Naive thymus-derived CD8-positive, alpha-beta T cell (primary cell): ENCODE measurements at regions not wholly inside any gene's neighbourhood (a gene's known extent, or its start where the extent isn't known, plus 50 kb on each side); places are given as distances from the start of the nearest gene placed in this dataset.

Source experiments
- ATAC-seq, 2 donors: fragments of 150-1000 bp; cut with Tn5 transposase in 1 of 2; sonication (Bioruptor Pico), chemical (Tn5 transposase) in 1 of 2; 1 replicate in 1 of 2; 2 replicates in 1 of 2; pipeline ENCODE4 v1.10.0; 2021; ENCODE audit warnings: mild to moderate bottlenecking in 2 of 2, moderate library complexity in 2 of 2
- POLR2A ChIA-PET: fragments of 350-600 bp; sonication (Branson Sonifier 250); formaldehyde crosslinking; loops from one replicate; lab custom pipeline; 2021; ENCODE audit warnings: antibody characterized with exemption; lab: Charles Lee
- DNase-seq, 10 donors: peaks; one replicate each; pipeline versions ENCODE4 v3.0.0 to v3.0.0-alpha.2; 2020 to 2022
- H3K27ac Mint-ChIP-seq, 10 donors: one replicate each; pipeline ENCODE4 v1.8.0; 2020 to 2022; ENCODE audit warnings: mild to moderate bottlenecking in 10 of 10, mixed read lengths in 10 of 10, moderate library complexity in 4 of 10, inconsistent platforms in 1 of 10
- H3K27me3 Mint-ChIP-seq, 5 donors: one replicate each; pipeline ENCODE4 v1.8.0; 2021 to 2022; ENCODE audit warnings: mixed read lengths in 5 of 5
- H3K36me3 Mint-ChIP-seq, 3 donors: one replicate each; pipeline ENCODE4 v1.8.0; 2020 to 2022; ENCODE audit warnings: mixed read lengths in 3 of 3, mild to moderate bottlenecking in 2 of 3, inconsistent platforms in 1 of 3
- H3K4me1 Mint-ChIP-seq, 4 donors: one replicate each; pipeline ENCODE4 v1.8.0; 2021 to 2022; ENCODE audit warnings: mixed read lengths in 4 of 4
- H3K4me3 Mint-ChIP-seq, 10 donors: one replicate each; pipeline ENCODE4 v1.8.0; 2020 to 2022; ENCODE audit warnings: mild to moderate bottlenecking in 10 of 10, mixed read lengths in 10 of 10, moderate library complexity in 6 of 10, inconsistent platforms in 1 of 10
- H3K9me3 Mint-ChIP-seq, 9 donors: one replicate each; pipeline ENCODE4 v1.8.0; 2020 to 2022; ENCODE audit warnings: mixed read lengths in 9 of 9, mild to moderate bottlenecking in 3 of 9, inconsistent platforms in 1 of 9, moderate library complexity in 1 of 9

- no peaks in the 10 kb centered on the region for H3K27me3 Mint-ChIP-seq
- H3K4me1 Mint-ChIP-seq = no peaks in the 10 kb centered on the region
- no peak for ATAC-seq
- H3K27ac Mint-ChIP-seq = no peak overlapping the region
- peaks cover 0 to 4% (median 0%) of the 10 kb centered on the region in 3 donors for H3K36me3 Mint-ChIP-seq
- no peak for DNase-seq
- H3K4me3 Mint-ChIP-seq = no peak overlapping the region
- POLR2A ChIA-PET = no interaction called here
- peaks cover 0 to 16% (median 2%) of the 10 kb centered on the region in 9 donors for H3K9me3 Mint-ChIP-seq
These were observed 530.6 kb downstream of the KLF12 start for GRCh38 chr13:73603646-73604045.

GRCh38 chr13:73602295-73602694, 531.9 kb downstream of the KLF12 start:
- POLR2A ChIA-PET = interaction anchor here (0.6 kb wide), 1 partner anchor 12 kb away, joined by 3 read pairs; no protein-coding TSS in a partner anchor
- Mint-ChIP-seq H3K4me1 (peaks cover 0 to 3% (median 0%) of the 10 kb centered on the region in 4 donors), H3K36me3 (peaks cover 0 to 4% (median 0%) of the 10 kb centered on the region in 3 donors), H3K27ac (no peak overlapping the region), H3K9me3 (peaks cover 0 to 16% (median 2%) of the 10 kb centered on the region in 9 donors), H3K4me3 (no peak overlapping the region), H3K27me3 (no peaks in the 10 kb centered on the region)
- DNase-seq (no peak), ATAC-seq (no peak)

GRCh38 chr13:73601708-73602107, 532.5 kb downstream of the KLF12 start:
- Mint-ChIP-seq H3K4me1 (peaks cover 0 to 6% (median 2%) of the 10 kb centered on the region in 4 donors), H3K27me3 (no peaks in the 10 kb centered on the region), H3K27ac (no peak overlapping the region), H3K4me3 (no peak overlapping the region), H3K9me3 (peaks cover 0 to 16% (median 2%) of the 10 kb centered on the region in 9 donors), H3K36me3 (peaks cover 0 to 4% (median 0%) of the 10 kb centered on the region in 3 donors)
- DNase-seq (no peak), ATAC-seq (no peak)
- POLR2A ChIA-PET = interaction anchor here (0.6 kb wide), 1 partner anchor 12 kb away, joined by 3 read pairs; no protein-coding TSS in a partner anchor

- peaks cover 0 to 4% (median 0%) of the 10 kb centered on the region in 3 donors for H3K36me3 Mint-ChIP-seq
- H3K4me3 Mint-ChIP-seq = no peak overlapping the region
- DNase-seq = no peak
- ATAC-seq = no peak
- POLR2A ChIA-PET = no interaction called here
- H3K27me3 Mint-ChIP-seq = no peaks in the 10 kb centered on the region
- H3K4me1 Mint-ChIP-seq = peaks cover 7 to 19% (median 11%) of the 10 kb centered on the region in 4 donors
- peaks cover 0 to 14% (median 2%) of the 10 kb centered on the region in 9 donors for H3K9me3 Mint-ChIP-seq
- peak overlapping the region in 2 of 10 donors; percentile 6 to 12 for H3K27ac Mint-ChIP-seq
These were observed 534.7 kb downstream of the KLF12 start for GRCh38 chr13:73599232-73600128.

GRCh38 chr13:73598020-73598712, 536.0 kb downstream of the KLF12 start:
- H3K27me3 Mint-ChIP-seq = no peaks in the 10 kb centered on the region
- H3K4me1 Mint-ChIP-seq = peaks cover 7 to 19% (median 11%) of the 10 kb centered on the region in 4 donors
- peaks cover 0 to 6% (median 0%) of the 10 kb centered on the region in 9 donors for H3K9me3 Mint-ChIP-seq
- ATAC-seq (no peak), DNase-seq (no peak)
- H3K36me3 Mint-ChIP-seq = no peaks in the 10 kb centered on the region
- no peak overlapping the region for H3K4me3 Mint-ChIP-seq
- POLR2A ChIA-PET = no interaction called here
- no peak overlapping the region for H3K27ac Mint-ChIP-seq

- H3K36me3 Mint-ChIP-seq = no peaks in the 10 kb centered on the region
- POLR2A ChIA-PET = no interaction called here
- DNase-seq (peak in 2 of 10 donors; percentile 35 to 43), ATAC-seq (peak in 1 of 2 donors; percentile 67)
- H3K9me3 Mint-ChIP-seq = peaks cover 0 to 6% (median 0%) of the 10 kb centered on the region in 9 donors
- peak overlapping the region in 6 of 10 donors; percentile 0 to 79 (median 22) for H3K27ac Mint-ChIP-seq
- peaks cover 7 to 19% (median 11%) of the 10 kb centered on the region in 4 donors for H3K4me1 Mint-ChIP-seq
- peak overlapping the region in 4 of 10 donors; percentile 1 to 37 (median 4) for H3K4me3 Mint-ChIP-seq
- no peaks in the 10 kb centered on the region for H3K27me3 Mint-ChIP-seq
These were observed 537.6 kb downstream of the KLF5 start for GRCh38 chr13:73596382-73596781.

- no peak overlapping the region for H3K4me3 Mint-ChIP-seq
- ATAC-seq (no peak), DNase-seq (no peak)
- no peaks in the 10 kb centered on the region for H3K36me3 Mint-ChIP-seq
- no peaks in the 10 kb centered on the region for H3K27me3 Mint-ChIP-seq
- POLR2A ChIA-PET = interaction anchor here (0.6 kb wide), 1 partner anchor 44 kb away, joined by 3 read pairs; no protein-coding TSS in a partner anchor
- no peaks in the 10 kb centered on the region for H3K9me3 Mint-ChIP-seq
- H3K27ac Mint-ChIP-seq = no peak overlapping the region
- peaks cover 7 to 19% (median 11%) of the 10 kb centered on the region in 4 donors for H3K4me1 Mint-ChIP-seq
These were observed 534.5 kb downstream of the KLF5 start for GRCh38 chr13:73593199-73593765.

- POLR2A ChIA-PET = no interaction called here
- ATAC-seq = no peak
- no peak for DNase-seq
- peaks cover 7 to 17% (median 8%) of the 10 kb centered on the region in 4 donors for H3K4me1 Mint-ChIP-seq
- no peak overlapping the region for H3K27ac Mint-ChIP-seq
- no peaks in the 10 kb centered on the region for H3K27me3 Mint-ChIP-seq
- H3K9me3 Mint-ChIP-seq = peaks cover 0 to 4% (median 0%) of the 10 kb centered on the region in 9 donors
- H3K36me3 Mint-ChIP-seq = no peaks in the 10 kb centered on the region
- no peak overlapping the region for H3K4me3 Mint-ChIP-seq
These were observed 533.1 kb downstream of the KLF5 start for GRCh38 chr13:73591861-73592260.

- Mint-ChIP-seq H3K4me3 (no peak overlapping the region), H3K4me1 (peaks cover 0 to 6% (median 1%) of the 10 kb centered on the region in 4 donors), H3K36me3 (peaks cover 0 to 6% (median 5%) of the 10 kb centered on the region in 3 donors), H3K27ac (no peak overlapping the region), H3K27me3 (no peaks in the 10 kb centered on the region), H3K9me3 (peaks cover 0 to 9% (median 6%) of the 10 kb centered on the region in 9 donors)
- ATAC-seq = no peak
- no peak for DNase-seq
- POLR2A ChIA-PET = no interaction called here
These were observed 532.0 kb downstream of the KLF5 start for GRCh38 chr13:73590795-73591194.

- POLR2A ChIA-PET = no interaction called here
- peaks cover 0 to 10% (median 9%) of the 10 kb centered on the region in 3 donors for H3K36me3 Mint-ChIP-seq
- no peak overlapping the region for H3K4me3 Mint-ChIP-seq
- no peak overlapping the region for H3K27ac Mint-ChIP-seq
- peaks cover 0 to 1% (median 0%) of the 10 kb centered on the region in 5 donors for H3K27me3 Mint-ChIP-seq
- H3K9me3 Mint-ChIP-seq = peaks cover 0 to 16% (median 9%) of the 10 kb centered on the region in 9 donors
- ATAC-seq (no peak), DNase-seq (no peak)
- peaks cover 0 to 3% (median 0%) of the 10 kb centered on the region in 4 donors for H3K4me1 Mint-ChIP-seq
These were observed 526.4 kb downstream of the KLF5 start for GRCh38 chr13:73585236-73585635.

- POLR2A ChIA-PET = no interaction called here
- Mint-ChIP-seq H3K36me3 (peaks cover 0 to 10% (median 9%) of the 10 kb centered on the region in 3 donors), H3K9me3 (peaks cover 0 to 16% (median 9%) of the 10 kb centered on the region in 9 donors), H3K4me3 (no peak overlapping the region), H3K27me3 (peaks cover 0 to 1% (median 0%) of the 10 kb centered on the region in 5 donors), H3K27ac (no peak overlapping the region), H3K4me1 (peaks cover 0 to 5% (median 0%) of the 10 kb centered on the region in 4 donors)
- DNase-seq = no peak
- ATAC-seq = no peak
These were observed 524.5 kb downstream of the KLF5 start for GRCh38 chr13:73583331-73583730.
